HEK293 (cell line): ENCODE measurements at regions not wholly inside any gene's neighbourhood (a gene's known extent, or its start where the extent isn't known, plus 50 kb on each side); places are given as distances from the start of the nearest gene placed in this dataset.

Experiments
- CTCF ChIA-PET: fragments of 350-600 bp; formaldehyde crosslinking; extraction: SDS; loops from one replicate; lab custom pipeline; 2021; ENCODE audit warnings: antibody characterized with exemption; lab: Yijun Ruan, JAX
- POLR2A ChIA-PET: fragments of 300-600 bp; formaldehyde crosslinking; extraction: SDS; loops from one replicate; lab custom pipeline; 2020; ENCODE audit warnings: antibody characterized with exemption, inconsistent platforms; lab: Yijun Ruan, JAX
- H3K27ac ChIP-seq: fragments of 200-500 bp; sonication (Bioruptor generic); 2 replicates; pipeline ENCODE4 v1.5.1; 2014; ENCODE audit warnings: low read depth, low read length, control low read depth, inconsistent platforms; ENCODE audit errors: extremely low read depth
- H3K36me3 ChIP-seq, 2 experiments: fragments of 200-500 bp in 1 of 2; sonication (Bioruptor generic) in 1 of 2; 1 replicate in 1 of 2; 2 replicates in 1 of 2; pipeline ENCODE4 v1.5.1; 2014 to 2017; ENCODE audit warnings: inconsistent platforms in 2 of 2, low read length in 2 of 2; ENCODE audit not compliant: control insufficient read depth in 2 of 2, insufficient read depth in 1 of 2
- H3K4me1 ChIP-seq: fragments of 200-500 bp; sonication (Bioruptor generic); 2 replicates; pipeline ENCODE4 v1.5.1; 2014; ENCODE audit warnings: mild to moderate bottlenecking, low read length, inconsistent platforms; ENCODE audit not compliant: control insufficient read depth, insufficient read depth
- H3K4me3 ChIP-seq: 2 replicates; pipeline ENCODE4 v1.5.1; 2011; ENCODE audit warnings: low read depth, mild to moderate bottlenecking, control low read depth, low read length, moderate library complexity
- H3K9me3 ChIP-seq: fragments of 200-500 bp; sonication (Bioruptor generic); 2 replicates; pipeline ENCODE4 v1.5.1; 2014; ENCODE audit warnings: low read depth, low read length, inconsistent platforms; ENCODE audit not compliant: control insufficient read depth, insufficient read depth
- BCL6B ChIP-seq: fragments of 450-650 bp; formaldehyde crosslinking; IDR thresholded peaks from 2 replicates; pipeline ENCODE4 v1.5.1; 2017; ENCODE audit warnings: missing biosample characterization, missing genetic modification characterization
- CTCF ChIP-seq: fragments of 450-650 bp; formaldehyde crosslinking; IDR thresholded peaks from 2 replicates; pipeline ENCODE4 v1.5.1; 2016; ENCODE audit warnings: missing biosample characterization, missing genetic modification characterization
- REPIN1 ChIP-seq: fragments of 450-650 bp; formaldehyde crosslinking; IDR thresholded peaks from 2 replicates; pipeline ENCODE4 v1.5.1; 2017; ENCODE audit warnings: missing biosample characterization, missing genetic modification characterization, low read depth
- ZFP69B ChIP-seq: fragments of 450-650 bp; formaldehyde crosslinking; IDR thresholded peaks from 2 replicates; pipeline ENCODE4 v1.5.1; 2016; ENCODE audit warnings: missing biosample characterization, missing genetic modification characterization
- ZNF184 ChIP-seq: fragments of 450-650 bp; IDR thresholded peaks from 2 replicates; pipeline ENCODE4 v1.5.1; 2018; ENCODE audit warnings: missing biosample characterization, mild to moderate bottlenecking, missing genetic modification characterization
- ZNF19 ChIP-seq: fragments of 450-650 bp; formaldehyde crosslinking; IDR thresholded peaks from 2 replicates; pipeline ENCODE4; 2016; ENCODE audit warnings: missing biosample characterization, missing genetic modification characterization, low read depth
- ZNF211 ChIP-seq: fragments of 450-650 bp; formaldehyde crosslinking; IDR thresholded peaks from 2 replicates; pipeline ENCODE4 v1.5.1; 2016; ENCODE audit warnings: low read depth, missing biosample characterization, missing genetic modification characterization
- ZNF24 ChIP-seq: fragments of 450-650 bp; formaldehyde crosslinking; IDR thresholded peaks from 2 replicates; pipeline ENCODE4 v1.5.1; 2016; ENCODE audit warnings: missing biosample characterization, missing genetic modification characterization
- ZNF274 ChIP-seq, 2 experiments: fragments of 200-500 bp in 1 of 2; fragments of 450-650 bp in 1 of 2; sonication (Bioruptor generic) in 1 of 2; formaldehyde crosslinking in 1 of 2; IDR thresholded peaks; 2 replicates each; pipeline versions ENCODE4 v1.5.1 to v1.6.1; 2014 to 2016; ENCODE audit warnings: borderline replicate concordance in 1 of 2, inconsistent platforms in 1 of 2, low read length in 1 of 2, missing biosample characterization in 1 of 2, missing genetic modification characterization in 1 of 2
- ZNF280D ChIP-seq: fragments of 450-650 bp; formaldehyde crosslinking; IDR thresholded peaks from 2 replicates; pipeline ENCODE4 v1.5.1; 2016; ENCODE audit warnings: missing biosample characterization, missing genetic modification characterization
- ZNF518A ChIP-seq: fragments of 450-650 bp; formaldehyde crosslinking; conservative IDR thresholded peaks from 2 replicates; pipeline ENCODE4 v1.5.1; 2016; ENCODE audit warnings: low read depth, missing biosample characterization, missing genetic modification characterization
- ZNF571 ChIP-seq: fragments of 450-650 bp; formaldehyde crosslinking; IDR thresholded peaks from 2 replicates; pipeline ENCODE4 v1.5.0; 2017; ENCODE audit warnings: missing biosample characterization, missing genetic modification characterization
- TF ChIP-seq, protein P1 (sequence below): fragments of 450-650 bp; formaldehyde crosslinking; IDR thresholded peaks from 2 replicates; pipeline ENCODE4 v1.5.1; 2017; ENCODE audit warnings: missing biosample characterization, missing genetic modification characterization
- TF ChIP-seq, protein P2 (sequence below): fragments of 450-650 bp; formaldehyde crosslinking; IDR thresholded peaks from 2 replicates; pipeline ENCODE4 v1.5.1; 2016; ENCODE audit warnings: missing biosample characterization, missing genetic modification characterization, borderline replicate concordance
- TF ChIP-seq, protein P3 (sequence below): fragments of 450-650 bp; formaldehyde crosslinking; IDR thresholded peaks from 2 replicates; pipeline ENCODE4 v1.5.1; 2017; ENCODE audit warnings: missing biosample characterization, missing genetic modification characterization

GRCh38 chr10:9470581-9470980 is 1416.1 kb downstream of the GATA3 start:
- H3K36me3 ChIP-seq = no peaks in the 10 kb centered on the region
- H3K27ac ChIP-seq = no peak overlapping the region
- no peak for TF ChIP-seq ZNF518A (tag by site-specific recombination)
- TF ChIP-seq ZNF280D = no peak
- no peak for TF ChIP-seq ZNF571 (tag by site-specific recombination)
- TF ChIP-seq REPIN1 = no peak
- TF ChIP-seq BCL6B (tag by site-specific recombination) = no peak
- TF ChIP-seq ZNF184 (tag by site-specific recombination) = no peak
- no peaks in the 10 kb centered on the region for H3K9me3 ChIP-seq
- H3K4me3 ChIP-seq = no peak overlapping the region
- H3K4me1 ChIP-seq = no peaks in the 10 kb centered on the region
- CTCF ChIA-PET = no interaction called here
- POLR2A ChIA-PET = no interaction called here

- ChIA-PET POLR2A (no interaction called here), CTCF (no interaction called here)
- H3K27ac ChIP-seq = no peak overlapping the region
- no peak for TF ChIP-seq ZNF211 (tag by site-specific recombination)
- no peak for TF ChIP-seq ZNF274 (IDR thresholded peaks at IDR 0.05; ENCODE audit: low read length)
- no peak for TF ChIP-seq ZNF274 (tag by site-specific recombination; IDR thresholded peaks at IDR 0.05; ENCODE audit: borderline replicate concordance)
- no peak for TF ChIP-seq ZNF19 (tag by site-specific recombination)
- no peak for TF ChIP-seq ZFP69B
- TF ChIP-seq, protein P1, sequence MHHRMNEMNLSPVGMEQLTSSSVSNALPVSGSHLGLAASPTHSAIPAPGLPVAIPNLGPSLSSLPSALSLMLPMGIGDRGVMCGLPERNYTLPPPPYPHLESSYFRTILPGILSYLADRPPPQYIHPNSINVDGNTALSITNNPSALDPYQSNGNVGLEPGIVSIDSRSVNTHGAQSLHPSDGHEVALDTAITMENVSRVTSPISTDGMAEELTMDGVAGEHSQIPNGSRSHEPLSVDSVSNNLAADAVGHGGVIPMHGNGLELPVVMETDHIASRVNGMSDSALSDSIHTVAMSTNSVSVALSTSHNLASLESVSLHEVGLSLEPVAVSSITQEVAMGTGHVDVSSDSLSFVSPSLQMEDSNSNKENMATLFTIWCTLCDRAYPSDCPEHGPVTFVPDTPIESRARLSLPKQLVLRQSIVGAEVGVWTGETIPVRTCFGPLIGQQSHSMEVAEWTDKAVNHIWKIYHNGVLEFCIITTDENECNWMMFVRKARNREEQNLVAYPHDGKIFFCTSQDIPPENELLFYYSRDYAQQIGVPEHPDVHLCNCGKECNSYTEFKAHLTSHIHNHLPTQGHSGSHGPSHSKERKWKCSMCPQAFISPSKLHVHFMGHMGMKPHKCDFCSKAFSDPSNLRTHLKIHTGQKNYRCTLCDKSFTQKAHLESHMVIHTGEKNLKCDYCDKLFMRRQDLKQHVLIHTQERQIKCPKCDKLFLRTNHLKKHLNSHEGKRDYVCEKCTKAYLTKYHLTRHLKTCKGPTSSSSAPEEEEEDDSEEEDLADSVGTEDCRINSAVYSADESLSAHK (tag by site-specific recombination) = no peak
- TF ChIP-seq, protein P2, sequence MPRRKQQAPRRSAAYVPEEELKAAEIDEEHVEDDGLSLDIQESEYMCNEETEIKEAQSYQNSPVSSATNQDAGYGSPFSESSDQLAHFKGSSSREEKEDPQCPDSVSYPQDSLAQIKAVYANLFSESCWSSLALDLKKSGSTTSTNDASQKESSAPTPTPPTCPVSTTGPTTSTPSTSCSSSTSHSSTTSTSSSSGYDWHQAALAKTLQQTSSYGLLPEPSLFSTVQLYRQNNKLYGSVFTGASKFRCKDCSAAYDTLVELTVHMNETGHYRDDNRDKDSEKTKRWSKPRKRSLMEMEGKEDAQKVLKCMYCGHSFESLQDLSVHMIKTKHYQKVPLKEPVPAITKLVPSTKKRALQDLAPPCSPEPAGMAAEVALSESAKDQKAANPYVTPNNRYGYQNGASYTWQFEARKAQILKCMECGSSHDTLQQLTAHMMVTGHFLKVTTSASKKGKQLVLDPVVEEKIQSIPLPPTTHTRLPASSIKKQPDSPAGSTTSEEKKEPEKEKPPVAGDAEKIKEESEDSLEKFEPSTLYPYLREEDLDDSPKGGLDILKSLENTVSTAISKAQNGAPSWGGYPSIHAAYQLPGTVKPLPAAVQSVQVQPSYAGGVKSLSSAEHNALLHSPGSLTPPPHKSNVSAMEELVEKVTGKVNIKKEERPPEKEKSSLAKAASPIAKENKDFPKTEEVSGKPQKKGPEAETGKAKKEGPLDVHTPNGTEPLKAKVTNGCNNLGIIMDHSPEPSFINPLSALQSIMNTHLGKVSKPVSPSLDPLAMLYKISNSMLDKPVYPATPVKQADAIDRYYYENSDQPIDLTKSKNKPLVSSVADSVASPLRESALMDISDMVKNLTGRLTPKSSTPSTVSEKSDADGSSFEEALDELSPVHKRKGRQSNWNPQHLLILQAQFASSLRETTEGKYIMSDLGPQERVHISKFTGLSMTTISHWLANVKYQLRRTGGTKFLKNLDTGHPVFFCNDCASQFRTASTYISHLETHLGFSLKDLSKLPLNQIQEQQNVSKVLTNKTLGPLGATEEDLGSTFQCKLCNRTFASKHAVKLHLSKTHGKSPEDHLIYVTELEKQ = no peak
- TF ChIP-seq CTCF (tag by site-specific recombination) = no peak
- TF ChIP-seq ZNF184 (tag by site-specific recombination) = no peak
- TF ChIP-seq, protein P3, sequence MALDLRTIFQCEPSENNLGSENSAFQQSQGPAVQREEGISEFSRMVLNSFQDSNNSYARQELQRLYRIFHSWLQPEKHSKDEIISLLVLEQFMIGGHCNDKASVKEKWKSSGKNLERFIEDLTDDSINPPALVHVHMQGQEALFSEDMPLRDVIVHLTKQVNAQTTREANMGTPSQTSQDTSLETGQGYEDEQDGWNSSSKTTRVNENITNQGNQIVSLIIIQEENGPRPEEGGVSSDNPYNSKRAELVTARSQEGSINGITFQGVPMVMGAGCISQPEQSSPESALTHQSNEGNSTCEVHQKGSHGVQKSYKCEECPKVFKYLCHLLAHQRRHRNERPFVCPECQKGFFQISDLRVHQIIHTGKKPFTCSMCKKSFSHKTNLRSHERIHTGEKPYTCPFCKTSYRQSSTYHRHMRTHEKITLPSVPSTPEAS (tag by site-specific recombination) = no peak
- TF ChIP-seq ZNF24 (tag by site-specific recombination) = no peak
Observed at GRCh38 chr10:9501944-9502343, 1447.5 kb downstream of the GATA3 start.

More at GRCh38 chr10:9501944-9502343, 1447.5 kb downstream of the GATA3 start:
- Histone ChIP-seq H3K4me1 (no peaks in the 10 kb centered on the region), H3K4me3 (no peak overlapping the region), H3K36me3 (no peaks in the 10 kb centered on the region), H3K9me3 (no peaks in the 10 kb centered on the region)
